PC-3 (cell line): ENCODE measurements at regions not wholly inside any gene's neighbourhood (a gene's known extent, or its start where the extent isn't known, plus 50 kb on each side); places are given as distances from the start of the nearest gene placed in this dataset.

Experiments
- ATAC-seq: fragments of 200-7000 bp; cut with Tn5 transposase; 2 replicates; pipeline ENCODE4 v1.9.1; 2020; ENCODE audit warnings: mild to moderate bottlenecking, moderate library complexity
- BruUV-seq: library from RNA; stranded (reverse); fragments of 400-500 nt; replicated peaks from 2 replicates; lab custom pipeline; 2021; lab: Mats Ljungman, UMichigan
- CTCF ChIA-PET: fragments of 300-600 bp; sonication (Branson Sonifier 250); formaldehyde crosslinking; loops from one replicate; lab custom pipeline; 2022; ENCODE audit warnings: antibody characterized with exemption; lab: Charles Lee
- POLR2A ChIA-PET: fragments of 300-600 bp; sonication (Branson Sonifier 250); formaldehyde crosslinking; loops from one replicate; lab custom pipeline; 2022; ENCODE audit warnings: antibody characterized with exemption; ENCODE audit not compliant: unreplicated experiment; lab: Charles Lee
- DNase-seq: peaks from one replicate; pipeline ENCODE4 v3.0.0-alpha.2; 2015
- H2AFZ ChIP-seq: fragments of 300-600 bp; sonication (generic); 2 replicates; pipeline ENCODE4 v1.6.0; 2016; ENCODE audit warnings: antibody characterized with exemption, low read length
- H3F3A ChIP-seq: fragments of 300-600 bp; sonication (generic); one replicate; pipeline ENCODE4 v1.6.0; 2017; ENCODE audit warnings: antibody characterized with exemption, low read length, control low read depth, mild to moderate bottlenecking; ENCODE audit not compliant: unreplicated experiment
- H3K27ac ChIP-seq: fragments of 300-600 bp; sonication (generic); 2 replicates; pipeline ENCODE4 v1.5.1; 2016; ENCODE audit warnings: mild to moderate bottlenecking, low read length
- H3K27me3 ChIP-seq: fragments of 300-600 bp; sonication (generic); 2 replicates; pipeline ENCODE4 v1.6.1; 2016; ENCODE audit warnings: low read length, mixed read lengths
- H3K36me3 ChIP-seq: fragments of 300-600 bp; sonication (generic); 2 replicates; pipeline ENCODE4 v1.6.1; 2016; ENCODE audit warnings: low read depth, mixed run types, low read length, mixed read lengths
- H3K4me1 ChIP-seq: fragments of 300-600 bp; sonication (generic); 2 replicates; pipeline ENCODE4 v1.5.1; 2016; ENCODE audit warnings: low read length; ENCODE audit not compliant: insufficient read depth
- H3K4me2 ChIP-seq: fragments of 300-600 bp; sonication (generic); 2 replicates; pipeline ENCODE4 v1.6.0; 2016; ENCODE audit warnings: low read length
- H3K4me3 ChIP-seq: fragments of 300-600 bp; sonication (generic); 2 replicates; pipeline ENCODE4 v1.5.1; 2016; ENCODE audit warnings: mild to moderate bottlenecking, low read length, mixed read lengths
- H3K79me2 ChIP-seq: fragments of 300-600 bp; sonication (generic); 2 replicates; pipeline ENCODE4 v1.6.1; 2017; ENCODE audit warnings: low read length, mixed read lengths
- H3K9ac ChIP-seq: fragments of 300-600 bp; sonication (generic); 2 replicates; pipeline ENCODE4 v1.6.0; 2016; ENCODE audit warnings: mild to moderate bottlenecking, low read length
- H3K9me2 ChIP-seq: fragments of 300-600 bp; sonication (generic); replicated peaks from 2 replicates; pipeline ENCODE4 v1.6.1; 2016; ENCODE audit warnings: mixed run types, low read length, mixed read lengths
- H3K9me3 ChIP-seq: fragments of 300-600 bp; sonication (generic); 2 replicates; pipeline ENCODE4 v1.6.1; 2016; ENCODE audit warnings: low read length, mixed read lengths
- H4K20me1 ChIP-seq: fragments of 300-600 bp; sonication (generic); 2 replicates; pipeline ENCODE4 v1.6.1; 2016; ENCODE audit warnings: low read length, mixed read lengths
- CTCF ChIP-seq: fragments of 300-600 bp; sonication (generic); conservative IDR thresholded peaks from 2 replicates; pipeline ENCODE4 v1.5.1; 2017; ENCODE audit warnings: antibody characterized with exemption, low read depth, mild to moderate bottlenecking, low read length
- EZH2 ChIP-seq: fragments of 300-600 bp; sonication (generic); IDR thresholded peaks from one replicate; pipeline ENCODE4 v1.6.1; 2017; ENCODE audit warnings: antibody characterized with exemption, mild to moderate bottlenecking, low read length; ENCODE audit not compliant: unreplicated experiment
- EZH2phosphoT487 ChIP-seq: fragments of 300-600 bp; sonication (generic); IDR thresholded peaks from 2 replicates; pipeline ENCODE4 v1.6.1; 2018; ENCODE audit warnings: mild to moderate bottlenecking, antibody characterized with exemption, low read length, borderline replicate concordance
- intact Hi-C: fragments of 100-400 bp; cut with micrococcal nuclease; formaldehyde crosslinking; loops from 2 replicates; pipeline ENCODE4 v1.9.0; 2023

- no peak for DNase-seq
- CTCF ChIA-PET, result no interaction called here
- Histone ChIP-seq H3K4me1 (peaks cover 6% of the 10 kb centered on the region; the same call in 1 of the 2 replicates), H3K36me3 (no peaks in the 10 kb centered on the region), H2AFZ (no peak overlapping the region), H3K27me3 (peaks cover 14% of the 10 kb centered on the region; the same call in 1 of the 2 replicates), H4K20me1 (no peaks in the 10 kb centered on the region), H3K4me2 (no peak overlapping the region), H3K79me2 (no peaks in the 10 kb centered on the region), H3K9me2 (no peaks in the 10 kb centered on the region), H3K9ac (no peak overlapping the region), H3F3A (no peaks in the 10 kb centered on the region), H3K27ac (no peak overlapping the region), H3K9me3 (no peaks in the 10 kb centered on the region), H3K4me3 (no peak overlapping the region)
- intact Hi-C loops, result no loop called here
- no TSS peak for BruUV-seq
- TF ChIP-seq EZH2, result no peak
- no peak for TF ChIP-seq EZH2phosphoT487
- TF ChIP-seq CTCF, result no peak
- no peak for ATAC-seq
- POLR2A ChIA-PET, result no interaction called here
These were observed 89.3 kb upstream of the PCBD1 start for GRCh38 chr10:70977625-70978024.

- no peak for ATAC-seq
- no peaks in the 10 kb centered on the region for H3F3A ChIP-seq
- H3K4me3 ChIP-seq, result no peak overlapping the region
- no peaks in the 10 kb centered on the region for H3K9me2 ChIP-seq
- no peak overlapping the region for H3K4me2 ChIP-seq
- H2AFZ ChIP-seq, result no peak overlapping the region
- peaks cover 6% of the 10 kb centered on the region; the same call in 1 of the 2 replicates for H3K4me1 ChIP-seq
- no peaks in the 10 kb centered on the region for H3K79me2 ChIP-seq
- TF ChIP-seq CTCF, result no peak
- no peak for TF ChIP-seq EZH2
- no peak for TF ChIP-seq EZH2phosphoT487
- no peaks in the 10 kb centered on the region for H3K36me3 ChIP-seq
- no TSS peak for BruUV-seq
- H3K9me3 ChIP-seq, result no peaks in the 10 kb centered on the region
- intact Hi-C loops, result no loop called here
- H4K20me1 ChIP-seq, result no peaks in the 10 kb centered on the region
- CTCF ChIA-PET, result no interaction called here
- H3K27me3 ChIP-seq, result peaks cover 11% of the 10 kb centered on the region; the same call in 1 of the 2 replicates
- H3K9ac ChIP-seq, result no peak overlapping the region
- H3K27ac ChIP-seq, result no peak overlapping the region
- no peak for DNase-seq
- POLR2A ChIA-PET, result no interaction called here
These were observed 89.8 kb upstream of the PCBD1 start for GRCh38 chr10:70978181-70978580.

GRCh38 chr10:70978816-70979480, 90.6 kb upstream of the PCBD1 start:
- Histone ChIP-seq H3K4me3 (no peak overlapping the region), H3F3A (no peaks in the 10 kb centered on the region), H3K27me3 (peaks cover 11% of the 10 kb centered on the region; the same call in 1 of the 2 replicates), H3K9me3 (no peaks in the 10 kb centered on the region), H2AFZ (no peak overlapping the region), H3K9me2 (no peaks in the 10 kb centered on the region), H4K20me1 (no peaks in the 10 kb centered on the region), H3K27ac (no peak overlapping the region), H3K4me2 (no peak overlapping the region), H3K9ac (no peak overlapping the region), H3K79me2 (no peaks in the 10 kb centered on the region), H3K4me1 (peaks cover 6% of the 10 kb centered on the region; the same call in 1 of the 2 replicates), H3K36me3 (no peaks in the 10 kb centered on the region)
- ChIA-PET POLR2A (no interaction called here), CTCF (no interaction called here)
- intact Hi-C loops, result no loop called here
- no TSS peak for BruUV-seq
- TF ChIP-seq EZH2phosphoT487, result no peak
- no peak for TF ChIP-seq CTCF
- TF ChIP-seq EZH2, result no peak
- no peak for DNase-seq
- no peak for ATAC-seq
